ENCODE measurements at regions not wholly inside any gene's neighbourhood (a gene's known extent, or its start where the extent isn't known, plus 50 kb on each side); places are given as distances from the start of the nearest gene placed in this dataset.
"Not testable (repeated sequence)": the region's sequence is repeated elsewhere in the genome, so short reads cannot be mapped to it uniquely, and the experiment has no call there.

DNA sequence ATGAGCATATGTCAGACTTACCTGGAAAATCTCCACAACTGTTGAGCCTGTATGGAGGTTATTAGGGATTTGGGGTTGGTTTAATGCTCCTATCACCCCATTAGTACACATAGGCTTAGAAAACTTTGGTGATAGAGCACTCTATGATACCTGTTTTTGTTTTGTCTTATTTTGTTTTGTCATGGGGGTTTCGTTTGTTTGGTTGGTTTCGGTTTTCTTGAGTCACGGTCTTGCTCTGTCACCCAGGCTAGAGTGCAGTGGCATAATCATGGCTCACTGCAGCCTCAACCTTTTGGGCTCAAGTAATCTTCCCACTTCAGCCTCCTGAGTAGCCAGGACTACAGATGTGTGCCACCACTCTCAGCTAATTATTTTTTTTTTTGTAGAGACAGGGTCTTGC, 70.0 kb downstream of the MZT1 start:
- in situ Hi-C loops (cut with MboI; ENCODE audit: low sequenced_read_pairs), result no loop called here

DNA sequence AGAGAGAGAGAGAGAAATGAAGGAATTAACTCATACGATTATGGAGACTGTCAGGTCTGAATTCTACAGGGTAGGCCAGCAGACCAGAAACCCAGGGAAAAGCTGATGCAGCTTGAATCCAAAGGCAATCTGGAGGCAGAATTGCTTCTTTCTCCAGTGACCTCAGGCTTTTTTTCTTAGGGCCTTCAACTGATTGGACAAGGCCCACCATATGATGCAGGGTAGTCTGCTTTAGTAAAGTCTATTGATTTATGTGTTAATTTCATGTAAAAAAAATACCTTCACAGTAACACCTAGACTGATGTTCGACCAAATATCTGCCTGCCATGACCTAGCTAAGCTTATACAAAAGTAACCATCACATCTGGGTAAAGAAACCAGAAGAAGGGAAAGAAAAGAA, 71.1 kb downstream of the MZT1 start:
- in situ Hi-C loops (cut with MboI; ENCODE audit: low sequenced_read_pairs), result no loop called here

DNA sequence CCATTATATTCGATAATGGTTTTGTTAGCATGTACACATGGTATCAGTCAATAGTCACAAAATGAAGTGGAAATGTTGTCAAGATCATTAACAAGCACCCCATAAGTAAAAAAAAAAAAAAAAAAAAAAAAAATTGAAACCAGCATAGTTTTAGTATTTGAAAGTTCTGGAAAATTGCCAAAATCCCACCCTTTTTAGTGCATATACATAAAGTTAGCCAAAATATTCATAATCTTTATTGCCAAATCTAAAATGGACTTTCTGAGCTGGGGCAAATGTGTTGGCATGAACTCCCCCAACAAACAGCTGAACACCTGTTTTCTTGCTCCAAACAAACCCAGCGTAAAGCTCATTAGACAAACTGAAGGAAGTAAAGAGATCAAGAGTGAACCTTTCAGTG, 73.9 kb downstream of the MZT1 start:
- in situ Hi-C loops (cut with MboI; ENCODE audit: low sequenced_read_pairs), result no loop called here

- in situ Hi-C loops (cut with MboI; ENCODE audit: low sequenced_read_pairs), result no loop called here
Observed at GRCh38 chr13:72652681-72653080, 74.7 kb downstream of the MZT1 start.

- in situ Hi-C loops (cut with MboI; ENCODE audit: low sequenced_read_pairs), result no loop called here
Observed at GRCh38 chr13:72651144-72651543, 76.3 kb downstream of the MZT1 start.

GRCh38 chr13:72650051-72650700, 77.3 kb downstream of the MZT1 start:
- in situ Hi-C loops (cut with MboI; ENCODE audit: low sequenced_read_pairs), result no loop called here

DNA sequence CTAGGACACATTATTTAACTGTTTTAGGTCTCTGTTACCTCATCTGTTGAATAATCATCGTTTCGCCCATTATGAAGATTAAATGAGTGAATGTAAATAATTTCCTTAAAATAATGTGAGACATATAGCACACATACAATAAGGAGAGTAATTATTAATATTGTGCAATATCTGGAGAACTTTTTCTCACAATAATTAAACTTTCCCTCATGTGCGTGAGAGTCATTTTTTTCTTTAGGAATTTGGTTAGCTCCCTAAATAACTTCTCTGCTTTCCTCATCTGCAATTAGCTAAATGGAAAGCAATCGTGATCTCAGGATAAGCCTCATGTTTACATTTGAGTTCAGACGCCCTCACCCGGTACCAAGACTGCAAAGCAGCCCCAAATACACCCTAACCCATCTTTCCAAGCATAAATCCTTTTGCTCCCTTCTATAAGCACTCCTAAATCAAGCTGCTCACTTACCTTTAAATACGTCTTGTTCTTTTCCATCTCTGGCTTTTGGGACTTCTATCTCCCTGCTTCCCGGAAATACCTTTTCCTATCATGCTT, 78.8 kb downstream of the MZT1 start:
- in situ Hi-C loops (cut with MboI; ENCODE audit: low sequenced_read_pairs), result loop anchor here (25.0 kb wide), 1 partner anchor 1064 kb away; no protein-coding TSS in a partner anchor

DNA sequence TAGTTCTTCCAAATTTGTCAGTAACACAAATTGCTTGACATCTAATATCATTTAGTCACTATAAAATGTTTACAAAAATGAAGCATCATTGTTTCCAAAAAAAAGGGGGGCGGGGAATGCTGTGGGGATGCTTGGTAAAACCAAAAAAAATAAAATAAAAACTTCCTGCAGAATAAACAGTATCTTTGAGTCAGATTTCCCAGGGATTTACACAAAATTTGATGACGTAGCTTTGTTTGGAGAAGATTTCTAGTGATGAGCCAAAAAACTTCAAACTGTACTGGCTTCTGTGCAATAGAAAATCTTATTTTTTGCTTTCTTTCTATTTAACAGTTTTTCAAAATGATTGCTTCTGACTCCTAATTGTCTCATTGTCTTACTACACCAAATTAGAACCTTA, 80.0 kb downstream of the MZT1 start:
- in situ Hi-C loops (cut with MboI; ENCODE audit: low sequenced_read_pairs), result loop anchor here (25.0 kb wide), 1 partner anchor 1065 kb away; no protein-coding TSS in a partner anchor

GRCh38 chr13:72645521-72645920, 81.9 kb downstream of the MZT1 start:
- in situ Hi-C loops (cut with MboI; ENCODE audit: low sequenced_read_pairs), result loop anchor here (25.0 kb wide), 1 partner anchor 1067 kb away; no protein-coding TSS in a partner anchor

DNA sequence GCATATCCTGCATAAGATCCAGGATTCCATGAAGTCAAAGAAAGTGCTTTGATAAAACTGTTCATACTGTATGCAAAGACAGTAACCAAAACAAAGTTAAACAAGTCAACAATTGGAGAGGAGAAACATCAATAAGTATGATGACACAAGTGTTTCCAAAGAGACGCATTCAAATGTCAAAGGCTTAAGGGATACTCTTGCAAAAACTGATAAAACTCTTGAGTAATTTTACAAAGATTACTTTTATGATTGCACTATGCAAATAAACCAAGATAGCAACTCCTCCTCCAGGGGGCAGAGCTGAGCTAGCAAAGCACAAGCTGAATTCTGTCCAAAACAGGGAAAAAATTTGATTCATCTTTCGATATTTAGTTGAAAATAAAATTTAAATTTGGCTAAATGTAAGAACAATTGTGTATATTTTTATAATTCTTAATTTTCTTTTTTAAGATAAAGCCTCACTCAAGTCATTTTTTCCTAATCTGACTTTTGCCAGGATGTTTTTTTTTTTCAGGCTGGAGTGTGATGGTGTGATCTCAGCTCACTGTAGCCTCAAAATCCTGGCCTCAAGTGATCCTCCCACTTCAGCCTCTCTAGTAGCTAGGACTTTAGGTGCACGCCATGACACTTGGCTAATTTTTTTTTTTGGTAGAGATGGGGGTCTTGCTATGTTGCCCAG, 84.0 kb downstream of the MZT1 start:
- in situ Hi-C loops (cut with MboI; ENCODE audit: low sequenced_read_pairs), result loop anchor here (25.0 kb wide), 1 partner anchor 1069 kb away; no protein-coding TSS in a partner anchor

GRCh38 chr13:72639377-72639776, 88.1 kb downstream of the MZT1 start:
- in situ Hi-C loops (cut with MboI; ENCODE audit: low sequenced_read_pairs), result loop anchor here (25.0 kb wide), 1 partner anchor 1073 kb away; no protein-coding TSS in a partner anchor

DNA sequence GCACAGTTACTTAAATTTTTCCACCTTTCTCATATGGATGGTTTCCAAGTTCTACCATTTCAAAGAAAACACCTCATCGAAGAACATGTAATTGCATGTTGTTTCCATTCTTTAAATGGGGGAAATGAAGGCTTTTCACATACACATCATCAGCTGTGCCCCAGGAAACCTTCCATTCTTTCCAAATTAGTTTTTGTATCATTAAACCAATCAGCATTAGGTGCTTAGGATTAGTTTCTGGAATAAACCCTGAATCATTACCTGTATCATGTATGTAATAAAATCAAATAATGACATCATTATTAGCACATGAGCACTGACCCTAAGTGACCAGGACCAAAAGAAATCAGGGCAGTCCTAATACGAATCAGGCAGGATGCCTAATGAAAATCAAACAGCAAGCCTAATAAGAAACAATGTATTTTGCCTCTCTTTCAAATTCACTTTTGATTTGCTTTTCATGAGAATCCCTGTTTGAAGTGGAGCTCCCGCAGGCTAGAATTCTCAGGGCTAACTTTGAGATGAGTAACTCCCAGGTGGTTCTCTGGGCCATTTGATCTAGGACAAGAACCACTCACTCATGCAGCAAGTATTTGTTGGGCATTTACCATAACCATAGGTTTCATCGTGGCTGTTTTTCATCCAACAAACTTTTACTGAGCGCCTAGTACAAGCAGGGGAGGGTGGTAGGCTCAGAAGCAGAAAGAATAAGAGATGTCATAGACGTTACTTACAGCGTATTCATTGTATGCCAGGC, 89.2 kb downstream of the MZT1 start:
- in situ Hi-C loops (cut with MboI; ENCODE audit: low sequenced_read_pairs), result loop anchor here (25.0 kb wide), 1 partner anchor 1074 kb away; no protein-coding TSS in a partner anchor

- in situ Hi-C loops (cut with MboI; ENCODE audit: low sequenced_read_pairs), result loop anchor here (25.0 kb wide), 1 partner anchor 1075 kb away; no protein-coding TSS in a partner anchor
Observed at GRCh38 chr13:72637561-72637960, 89.9 kb downstream of the MZT1 start.

- in situ Hi-C loops (cut with MboI; ENCODE audit: low sequenced_read_pairs), result loop anchor here (25.0 kb wide), 1 partner anchor 1077 kb away; no protein-coding TSS in a partner anchor
Observed at GRCh38 chr13:72634859-72635258, 92.6 kb downstream of the MZT1 start.

DNA sequence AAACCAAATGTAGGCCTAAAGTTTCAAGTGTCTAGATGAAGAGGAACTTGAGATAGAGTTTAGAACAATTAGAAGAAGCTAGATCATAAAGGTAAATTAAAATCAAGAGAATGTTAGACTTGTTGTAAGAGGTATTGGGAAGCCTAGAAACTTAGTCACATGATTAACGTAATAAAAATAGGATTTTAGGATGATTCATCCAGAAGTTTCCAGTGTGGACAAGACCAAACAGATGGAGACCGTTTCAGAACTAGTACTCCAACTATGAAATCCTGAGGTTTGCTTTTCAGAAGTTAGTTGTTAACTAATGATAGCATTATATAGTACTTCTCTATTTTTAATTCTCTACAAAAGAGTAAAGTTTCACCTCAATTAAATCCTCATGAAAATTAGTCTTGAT, 104.9 kb downstream of the MZT1 start:
- in situ Hi-C loops (cut with MboI; ENCODE audit: low sequenced_read_pairs), result no loop called here

DNA sequence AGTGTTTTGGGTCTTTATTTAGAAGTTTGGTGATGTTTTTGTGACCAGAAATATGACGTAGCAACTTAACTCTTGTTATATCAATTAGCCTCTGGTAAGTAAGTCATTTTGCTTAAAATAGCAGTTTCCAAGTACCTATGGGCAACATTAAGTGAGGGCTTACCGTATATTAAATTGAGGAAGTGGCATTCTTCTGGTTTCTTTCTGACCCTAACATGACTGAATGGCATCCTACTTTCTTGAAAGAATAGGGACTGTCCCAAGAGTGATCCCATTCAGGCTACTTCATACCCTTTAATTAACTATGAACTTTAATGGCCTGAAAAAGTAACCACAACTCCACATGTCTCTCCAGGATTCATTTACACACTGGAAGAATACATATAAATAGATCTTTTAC, 106.6 kb downstream of the MZT1 start:
- in situ Hi-C loops (cut with MboI; ENCODE audit: low sequenced_read_pairs), result no loop called here

DNA sequence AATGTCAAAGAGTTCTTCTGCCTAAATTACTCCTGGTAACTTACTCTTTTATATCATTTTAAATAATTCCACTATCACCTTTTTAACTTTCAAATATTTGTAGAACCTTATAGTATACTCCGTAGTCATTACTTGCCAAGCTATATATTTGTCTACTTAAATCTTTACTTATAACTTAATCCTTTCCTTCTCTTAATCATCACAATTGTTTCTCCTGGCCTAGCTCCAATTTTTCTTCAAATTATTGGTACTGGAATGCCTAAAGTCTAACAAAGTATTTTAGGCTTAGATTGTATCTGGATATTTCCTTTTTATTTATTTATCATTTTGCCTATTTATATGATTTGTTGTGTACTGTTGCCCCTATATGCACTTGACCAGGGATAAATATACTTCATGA, 109.5 kb downstream of the MZT1 start:
- in situ Hi-C loops (cut with MboI; ENCODE audit: low sequenced_read_pairs), result no loop called here

DNA sequence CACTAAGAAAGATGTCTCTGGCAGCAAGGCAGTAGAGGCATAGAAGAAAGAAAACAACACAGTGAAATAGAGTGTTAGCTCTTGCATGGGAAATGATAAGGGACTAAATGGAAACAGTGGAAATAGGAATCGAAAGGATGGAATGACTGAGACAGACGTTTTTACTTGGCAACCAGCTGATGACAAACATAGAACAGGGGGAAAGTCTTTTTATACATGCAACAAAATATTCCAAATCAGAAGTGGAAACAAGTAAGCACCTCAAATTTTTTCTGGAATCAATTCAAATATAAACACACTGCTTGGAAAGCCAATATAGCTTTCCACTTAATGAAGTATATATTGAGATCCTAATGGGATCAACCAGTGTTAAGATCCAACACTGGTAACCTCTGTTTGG, 110.2 kb downstream of the MZT1 start:
- in situ Hi-C loops (cut with MboI; ENCODE audit: low sequenced_read_pairs), result no loop called here

GRCh38 chr13:72610251-72610891, 117.1 kb downstream of the MZT1 start:
- in situ Hi-C loops (cut with MboI; ENCODE audit: low sequenced_read_pairs), result not testable (repeated sequence)

DNA sequence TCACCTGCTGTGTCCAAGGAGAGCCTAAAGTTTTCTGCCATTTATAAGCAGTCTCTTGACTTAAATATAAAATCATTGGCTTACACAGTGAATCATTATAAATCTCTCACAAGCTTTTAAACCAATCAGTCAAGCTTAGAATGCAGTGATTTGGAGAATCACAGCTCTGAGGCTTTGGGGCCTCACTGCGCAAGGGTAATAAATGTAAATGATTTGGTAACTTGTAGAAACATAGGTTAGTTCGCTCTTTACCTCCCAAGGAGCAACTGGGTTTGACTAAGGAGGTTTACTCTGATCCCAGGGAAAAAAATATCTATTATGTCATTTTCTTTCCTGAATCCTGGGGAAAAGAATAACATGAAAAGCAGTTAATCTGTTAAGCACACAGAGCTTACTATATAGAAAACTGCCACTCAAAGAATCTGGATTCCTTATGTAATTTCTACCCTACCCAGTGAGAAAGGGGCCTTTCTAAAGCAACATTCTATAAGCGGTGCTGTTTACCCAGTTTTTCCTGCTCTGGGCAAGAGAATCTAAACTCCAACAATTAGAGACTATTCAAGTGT, 128.2 kb downstream of the MZT1 start:
- in situ Hi-C loops (cut with MboI; ENCODE audit: low sequenced_read_pairs), result no loop called here

Measured in HL-60/S4 treated with retinoic acid at 250 ng/mL for 4 days and 3 days (cell line).